ENCODE measurements at regions not wholly inside any gene's neighbourhood (a gene's known extent, or its start where the extent isn't known, plus 50 kb on each side); places are given as distances from the start of the nearest gene placed in this dataset.

DNA sequence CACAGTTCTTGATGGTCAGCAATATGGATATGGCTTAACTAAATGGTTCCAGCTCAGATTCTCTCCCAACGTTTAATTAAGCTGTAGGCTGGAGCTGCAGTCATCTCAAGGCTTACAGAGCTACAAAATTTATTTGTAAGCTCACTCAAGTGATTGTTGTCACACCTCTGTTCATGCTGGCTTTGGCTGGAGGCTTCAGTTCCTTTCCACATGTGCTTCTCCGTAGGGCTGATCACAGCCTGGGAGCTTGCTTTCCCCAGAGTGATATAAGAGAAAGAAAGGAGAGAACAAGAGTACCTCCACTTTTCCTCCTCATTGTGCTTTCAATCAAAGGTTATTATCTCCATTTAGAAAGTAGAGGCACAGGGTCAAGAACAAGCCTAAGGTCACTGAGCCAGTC is 182.7 kb upstream of the KCNN2 start:
- no peak for DNase-seq

DNA sequence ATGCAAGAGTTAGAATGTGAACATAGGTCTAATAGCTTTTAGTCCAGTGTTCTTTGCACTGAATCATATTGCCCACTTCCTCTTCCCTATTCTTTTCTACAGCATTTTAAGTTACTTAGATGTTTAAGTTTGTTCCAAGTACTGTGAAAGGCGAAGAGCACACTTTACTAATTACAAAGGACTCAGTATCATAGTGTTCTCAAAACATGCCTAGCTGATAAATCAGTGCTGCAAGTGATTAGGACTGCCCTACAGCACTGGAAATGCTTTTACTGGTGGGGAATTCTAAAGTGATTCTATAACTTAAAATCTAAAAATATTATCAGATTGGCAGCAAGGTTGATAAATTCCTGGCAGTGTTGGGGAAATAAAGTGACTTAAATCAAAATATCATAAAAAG is 177.9 kb upstream of the KCNN2 start:
- no peak for DNase-seq

DNA sequence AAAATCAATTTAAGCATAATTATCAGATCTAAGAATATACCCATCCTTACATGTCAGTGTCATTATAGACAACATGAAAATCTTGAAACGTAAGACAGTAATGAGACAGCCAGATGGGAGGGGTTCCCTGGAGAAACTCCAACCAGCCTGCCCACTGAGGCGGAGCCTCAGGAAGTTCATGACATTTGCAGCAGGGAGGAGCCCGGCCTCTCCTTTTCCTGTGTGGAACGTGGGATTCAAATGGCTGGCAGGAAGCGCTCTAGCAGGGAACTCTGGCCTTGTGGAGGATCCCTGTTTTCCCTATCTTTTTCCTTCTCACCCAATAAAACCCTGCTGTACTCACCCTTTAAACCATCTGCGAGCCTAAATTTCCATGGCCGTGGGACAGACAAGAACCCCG is 176.6 kb upstream of the KCNN2 start:
- no peak for DNase-seq

DNA sequence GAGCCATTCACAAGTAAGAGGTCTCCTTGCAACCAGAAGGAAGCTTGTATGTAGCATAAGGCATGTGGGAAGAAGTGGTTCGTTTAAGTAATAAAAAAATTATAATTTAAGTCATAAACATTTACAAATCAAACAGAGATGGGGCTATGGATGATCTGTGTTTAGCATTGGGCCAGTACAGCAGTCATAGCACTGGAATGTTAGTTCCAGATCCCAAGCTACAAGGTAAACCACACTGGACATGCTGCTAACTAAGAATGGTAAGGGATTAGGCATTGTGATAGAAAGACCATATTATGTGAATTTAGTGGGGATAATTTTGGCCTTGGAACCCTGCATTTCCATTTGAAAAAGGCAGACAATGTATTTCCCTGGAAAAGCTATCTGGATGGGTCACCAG is 170.4 kb upstream of the KCNN2 start:
- no peak for DNase-seq

DNA sequence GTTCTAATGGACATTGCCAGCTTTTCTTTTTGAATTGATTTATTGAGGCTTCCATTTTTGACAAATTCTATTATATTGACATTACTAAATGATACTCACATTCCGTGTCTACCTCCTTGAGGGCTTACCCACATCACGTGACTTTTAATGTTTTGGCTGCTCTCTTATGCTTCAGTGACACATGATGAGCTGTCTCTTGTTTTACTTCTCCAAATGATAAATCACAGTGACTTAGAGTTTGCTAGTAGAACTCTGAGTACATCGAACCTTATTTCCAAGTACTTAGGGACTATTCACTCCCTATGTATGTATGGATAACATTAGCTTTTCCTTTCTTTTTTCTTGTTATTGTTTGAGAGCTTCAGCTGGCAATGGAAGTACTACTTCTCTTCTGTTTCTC is 169.8 kb upstream of the KCNN2 start:
- DNase-seq: no peak

DNA sequence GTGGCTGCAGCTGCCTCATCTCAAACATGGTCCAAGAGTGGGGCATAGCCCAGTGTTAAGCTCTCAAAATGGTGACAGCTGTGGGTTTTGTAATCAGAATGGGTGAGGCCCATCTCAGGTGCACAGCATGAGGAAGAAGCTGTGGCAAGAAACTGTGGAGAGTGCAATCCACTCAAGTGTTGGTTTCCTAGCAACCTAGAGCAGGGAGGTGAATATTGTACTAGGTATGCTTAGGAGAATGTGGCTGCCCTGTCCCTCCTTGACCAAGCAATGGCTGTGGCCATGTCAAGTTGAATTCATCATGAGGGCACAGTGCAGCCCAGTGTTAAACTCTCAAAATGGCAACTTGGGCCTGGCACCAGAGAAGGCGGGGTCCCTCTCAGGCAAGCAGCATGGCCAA is 160.5 kb upstream of the KCNN2 start:
- no peak for DNase-seq

DNA sequence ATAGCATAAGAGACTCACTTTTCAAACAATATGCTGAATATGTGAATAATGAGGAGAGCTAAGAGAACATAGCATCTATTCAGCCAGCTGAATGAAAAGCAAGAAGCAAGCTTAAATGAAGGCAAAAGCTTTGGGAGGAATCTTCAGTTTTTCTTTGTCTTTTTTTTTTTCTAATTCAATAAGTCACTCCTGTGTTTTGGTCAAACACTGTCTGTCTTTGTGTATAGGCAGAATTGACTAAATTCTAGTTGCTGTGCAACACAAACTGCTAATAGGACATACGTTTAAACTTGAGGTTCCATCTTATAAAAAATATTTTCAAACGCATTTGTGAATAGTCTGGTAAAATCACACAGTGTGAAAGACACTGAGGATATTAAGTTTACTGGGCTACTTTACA is 156.9 kb upstream of the KCNN2 start:
- no peak for DNase-seq

DNA sequence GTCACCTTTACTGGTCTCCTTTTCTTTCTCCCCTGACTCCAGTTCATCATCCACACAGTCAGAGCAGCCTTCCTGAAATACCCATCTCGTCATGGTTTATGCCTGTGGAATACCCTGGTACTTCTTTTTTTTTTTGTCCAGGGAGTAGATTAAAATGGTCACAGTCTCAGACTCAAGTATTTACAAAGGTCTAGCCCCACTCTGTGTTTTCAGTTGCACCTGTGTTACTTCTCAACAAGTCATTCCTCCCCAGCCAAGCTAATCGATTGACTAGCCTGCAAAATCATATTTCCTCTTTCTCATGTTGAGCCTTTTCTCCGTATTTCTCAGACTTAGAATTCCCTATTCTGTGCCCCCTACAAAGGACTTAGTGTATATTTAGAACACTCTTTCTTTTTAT is 155.2 kb upstream of the KCNN2 start:
- no peak for DNase-seq

DNA sequence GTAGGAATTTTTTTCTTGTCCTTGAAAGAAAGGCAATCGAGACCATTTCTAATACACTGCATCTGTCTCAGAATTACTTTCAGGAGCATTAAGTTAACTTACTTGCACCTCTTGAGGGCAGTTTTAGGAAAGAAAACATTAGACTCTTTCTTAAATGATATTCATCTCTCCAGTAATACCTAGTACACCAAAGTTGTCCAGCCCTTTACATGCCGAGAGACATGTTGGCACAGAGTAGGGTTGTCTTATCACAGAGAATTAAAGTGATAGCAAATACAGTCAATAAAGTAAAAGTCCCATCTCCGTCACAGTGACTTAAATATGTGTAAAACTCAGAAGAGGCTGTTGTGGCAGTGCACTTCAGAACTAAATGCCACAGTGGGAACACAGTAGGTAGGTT is 154.3 kb upstream of the KCNN2 start:
- no peak for DNase-seq

DNA sequence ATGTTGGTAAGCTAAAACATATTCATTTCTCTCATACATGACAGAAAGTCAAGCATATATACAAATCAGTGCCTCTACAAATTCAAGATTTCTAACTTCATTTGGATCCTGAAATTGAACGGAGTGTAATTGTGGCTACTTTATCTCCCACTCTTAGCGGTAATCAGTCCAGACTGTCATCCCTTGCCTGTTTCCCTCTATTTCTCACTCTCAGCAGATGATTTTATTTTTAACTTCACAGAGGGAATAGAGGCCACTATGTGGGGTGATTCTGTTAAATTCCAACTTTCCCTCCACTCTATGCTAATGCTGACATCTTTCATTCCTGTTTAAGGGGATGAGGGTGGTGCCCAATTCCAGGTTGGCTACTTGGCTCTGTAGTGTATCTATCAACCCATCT is 153.8 kb upstream of the KCNN2 start:
- DNase-seq: no peak

DNA sequence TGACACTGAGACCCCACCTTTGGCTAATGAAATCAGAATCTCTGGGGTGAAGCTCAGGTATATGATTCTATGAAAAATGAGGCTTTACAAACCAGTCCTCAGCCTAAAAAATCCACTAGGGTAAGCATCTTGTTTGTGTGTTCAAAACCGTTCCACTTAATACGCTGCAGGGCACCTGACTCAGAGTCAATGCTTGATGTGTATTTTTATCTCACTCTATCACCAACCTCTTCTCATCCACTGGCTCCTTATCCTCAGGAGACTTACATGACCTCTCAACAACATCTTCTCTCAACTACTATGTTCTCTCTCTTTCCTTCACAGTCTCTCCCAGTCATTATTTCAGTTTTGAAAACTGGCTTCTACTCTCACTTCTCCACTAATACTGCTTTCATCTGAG is 153.3 kb upstream of the KCNN2 start:
- no peak for DNase-seq

DNA sequence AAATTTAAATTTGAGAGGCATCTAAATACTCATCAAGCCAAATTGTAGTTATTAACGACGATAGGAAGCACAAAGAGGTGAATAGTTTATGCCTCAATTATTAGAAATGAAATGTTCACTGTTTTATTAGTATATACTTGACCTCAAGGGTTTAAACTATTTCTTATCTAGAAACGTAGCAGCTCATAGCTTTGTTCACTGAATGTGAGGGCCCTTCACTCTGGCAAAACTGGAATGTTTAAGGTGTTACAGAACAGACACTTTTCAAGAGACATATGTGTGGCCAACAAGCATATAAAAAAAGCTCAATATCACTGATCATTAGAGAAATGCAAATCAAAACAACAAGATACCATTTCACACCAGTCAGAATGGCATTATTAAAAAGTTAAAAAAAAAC is 151.2 kb upstream of the KCNN2 start:
- DNase-seq: no peak

DNA sequence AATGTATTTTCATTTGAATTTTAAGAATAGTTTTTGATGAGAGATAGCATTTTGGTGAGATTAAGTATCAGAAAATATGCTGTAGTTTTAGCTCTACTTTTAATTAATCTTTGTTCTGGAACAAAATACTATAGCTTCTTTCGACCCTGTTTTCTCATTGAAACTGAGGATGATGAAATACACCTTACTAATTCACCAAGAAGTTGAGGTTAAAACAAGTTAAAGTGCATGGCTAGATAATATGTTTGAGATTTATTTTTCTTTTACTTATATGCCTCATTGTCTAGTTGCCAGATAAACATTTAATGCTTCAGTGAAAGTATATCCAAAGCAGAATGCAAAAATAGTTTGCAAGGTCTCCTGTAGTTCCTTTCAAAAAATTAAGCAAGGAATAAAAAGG is 140.1 kb upstream of the KCNN2 start:
- no peak for DNase-seq

DNA sequence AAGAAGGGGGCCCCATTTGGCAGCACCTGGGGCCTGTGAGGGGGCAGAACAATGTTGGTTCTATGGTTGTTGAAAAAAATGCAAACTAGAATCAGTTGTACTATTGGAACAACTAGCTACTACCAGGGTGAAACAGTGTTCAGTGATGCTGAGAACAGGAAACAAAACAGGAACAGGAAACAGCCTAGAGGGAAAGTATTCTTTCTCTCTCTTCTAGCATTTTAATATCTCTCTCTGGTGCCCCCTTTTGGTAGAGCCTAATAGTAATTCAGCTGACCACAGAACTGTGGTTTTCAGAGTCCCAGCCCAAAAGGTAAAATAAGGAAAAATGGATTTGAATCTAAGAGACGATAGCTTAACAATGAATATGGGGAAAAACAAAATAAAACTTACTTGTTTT is 138.0 kb upstream of the KCNN2 start:
- no peak for DNase-seq

DNA sequence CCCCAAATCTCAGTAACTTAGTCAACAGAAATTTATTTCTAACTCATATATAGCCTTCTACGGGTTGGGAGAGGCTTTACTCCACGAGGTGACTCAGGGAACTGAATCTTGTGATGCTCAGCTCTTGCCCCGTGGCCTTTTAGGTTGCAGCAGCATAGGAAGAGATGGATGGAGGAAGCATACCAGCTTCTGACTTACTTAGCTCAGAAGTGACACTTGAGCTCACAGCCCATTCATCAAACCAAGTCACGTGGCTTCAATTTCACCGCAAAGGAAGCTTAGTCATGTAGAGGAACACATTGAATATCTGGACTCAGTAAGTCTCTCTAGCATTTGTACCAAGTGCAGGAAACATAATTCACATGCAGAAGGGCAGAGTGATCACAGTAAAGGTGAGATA is 124.1 kb upstream of the KCNN2 start:
- DNase-seq: no peak

DNA sequence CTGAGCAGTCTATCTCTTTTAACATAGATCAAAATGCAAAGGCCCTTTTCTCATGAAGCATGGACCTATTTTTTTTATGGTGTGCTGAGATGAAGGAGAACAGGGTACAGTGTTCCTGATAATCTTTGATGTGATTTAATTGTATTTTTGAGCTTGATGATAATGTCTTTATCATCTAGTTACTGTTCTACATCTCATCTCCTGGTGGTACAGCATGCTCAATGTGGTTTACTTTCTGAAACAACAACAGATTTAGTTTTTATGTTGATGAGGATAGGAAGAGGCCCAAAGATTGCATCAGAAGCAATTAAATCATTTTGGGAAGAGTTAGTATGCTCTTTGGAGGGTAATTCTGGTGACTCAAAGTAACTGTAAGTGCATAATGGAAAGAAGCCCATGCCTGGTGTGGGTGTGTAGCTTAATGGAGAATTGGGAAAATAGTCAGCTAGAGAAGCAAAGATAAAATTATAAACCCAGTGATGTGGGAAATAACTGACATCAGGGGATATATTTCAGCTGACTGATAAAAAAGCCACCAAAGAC is 123.0 kb upstream of the KCNN2 start:
- DNase-seq: no peak

DNA sequence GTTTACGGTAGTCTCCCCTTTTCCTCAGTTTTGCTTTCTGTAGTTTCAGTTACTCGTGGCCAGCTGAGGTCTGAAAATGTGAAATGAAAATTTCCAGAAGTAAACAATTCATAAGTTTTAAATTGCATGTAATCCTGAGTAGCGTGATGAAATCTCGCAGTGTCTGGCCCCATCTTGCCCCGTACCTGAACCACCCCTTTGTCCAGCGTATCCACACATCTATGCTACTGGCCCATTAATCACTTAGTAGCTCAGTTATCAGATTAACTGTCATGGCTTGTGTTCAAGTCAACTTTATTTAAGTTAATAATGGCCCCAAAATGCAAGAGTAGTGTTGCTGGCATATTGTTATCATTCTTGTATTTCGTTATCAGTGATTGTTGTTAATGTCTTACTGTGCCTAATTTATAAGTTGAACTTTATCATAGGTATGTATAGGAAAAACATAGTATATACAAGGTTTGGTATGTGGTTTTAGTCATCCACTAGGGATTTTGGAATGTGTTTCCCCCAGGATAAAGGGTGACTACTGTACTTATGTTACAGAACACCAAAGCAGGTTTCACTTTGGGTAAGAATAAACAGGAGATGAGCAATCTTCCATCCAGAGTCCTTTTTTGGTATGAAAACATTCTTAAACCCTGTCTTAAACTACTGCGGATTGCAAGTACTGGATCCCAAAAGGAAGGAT is 118.4 kb upstream of the KCNN2 start:
- no peak for DNase-seq

DNA sequence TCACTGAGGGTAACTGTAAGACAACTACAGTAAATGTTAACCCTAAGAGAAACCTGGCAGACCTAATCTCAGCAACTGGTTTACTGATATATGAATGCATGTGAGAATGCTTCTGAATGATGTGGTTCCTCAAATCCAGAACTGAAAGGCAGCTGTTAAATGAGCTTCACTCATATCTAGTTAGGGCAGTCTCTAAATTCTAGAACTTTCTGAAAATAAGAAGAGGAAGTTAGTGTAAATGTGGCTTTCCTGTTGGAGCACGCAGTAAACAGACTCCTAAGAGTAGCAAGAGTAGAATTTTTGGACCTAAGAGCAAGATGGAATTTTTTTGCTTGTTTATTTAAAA is 117.9 kb upstream of the KCNN2 start:
- DNase-seq: no peak

DNA sequence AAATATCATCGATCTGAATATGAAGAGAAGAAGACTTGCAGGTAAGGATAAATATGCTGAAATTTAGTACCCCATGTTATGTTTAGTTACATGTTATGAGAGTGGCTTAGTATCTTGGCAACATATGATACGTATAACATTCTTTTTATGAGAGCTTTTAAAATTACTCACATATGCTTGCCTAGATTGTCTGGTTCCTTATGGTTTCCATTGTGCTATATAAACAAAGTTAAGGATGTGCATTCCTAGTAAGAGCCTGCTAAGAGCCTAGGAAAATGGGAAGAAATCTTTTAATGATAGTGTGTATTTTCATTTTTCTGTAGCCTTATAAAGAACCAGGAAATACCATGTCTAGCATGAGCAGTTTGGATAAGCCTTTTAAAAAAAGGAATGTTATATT is 112.0 kb upstream of the KCNN2 start:
- DNase-seq: no peak

DNA sequence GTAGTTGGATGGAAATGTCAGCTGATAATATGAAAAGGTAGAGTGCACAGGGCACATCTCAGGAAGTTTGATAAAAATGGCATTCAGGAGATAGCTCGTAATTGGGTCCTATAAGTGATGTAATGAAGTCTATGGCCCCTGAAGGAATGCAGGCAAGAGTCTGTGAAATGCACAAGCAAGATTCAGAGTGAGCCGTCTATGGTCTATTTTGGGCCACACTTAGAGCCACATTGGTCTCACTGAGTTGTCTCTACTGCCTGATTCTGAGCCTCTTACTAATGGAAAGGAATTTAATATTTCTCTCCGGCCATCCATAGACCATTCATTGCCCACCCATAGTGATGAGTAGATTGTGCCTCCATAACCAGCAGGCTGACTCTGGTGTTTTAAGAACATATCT is 111.3 kb upstream of the KCNN2 start:
- DNase-seq: no peak

DNA sequence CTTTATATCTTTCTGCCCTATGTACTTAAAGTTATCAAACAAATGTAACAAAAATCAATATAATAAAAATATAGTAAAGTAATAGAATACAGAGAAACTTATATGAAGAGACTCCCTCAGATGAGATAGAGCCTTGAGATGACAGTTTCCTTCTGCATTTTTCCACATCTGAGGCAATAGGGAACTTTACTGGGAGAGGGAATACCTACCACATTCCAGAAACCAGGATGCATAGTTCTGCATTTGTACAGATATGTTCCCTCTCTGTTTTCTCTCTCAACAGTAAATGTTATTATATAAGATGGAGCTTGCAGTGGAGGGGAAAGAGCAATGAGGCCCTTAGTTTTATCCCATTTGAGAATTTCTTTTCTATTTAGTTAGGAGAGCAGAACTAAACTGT is 109.6 kb upstream of the KCNN2 start:
- no peak for DNase-seq

DNA sequence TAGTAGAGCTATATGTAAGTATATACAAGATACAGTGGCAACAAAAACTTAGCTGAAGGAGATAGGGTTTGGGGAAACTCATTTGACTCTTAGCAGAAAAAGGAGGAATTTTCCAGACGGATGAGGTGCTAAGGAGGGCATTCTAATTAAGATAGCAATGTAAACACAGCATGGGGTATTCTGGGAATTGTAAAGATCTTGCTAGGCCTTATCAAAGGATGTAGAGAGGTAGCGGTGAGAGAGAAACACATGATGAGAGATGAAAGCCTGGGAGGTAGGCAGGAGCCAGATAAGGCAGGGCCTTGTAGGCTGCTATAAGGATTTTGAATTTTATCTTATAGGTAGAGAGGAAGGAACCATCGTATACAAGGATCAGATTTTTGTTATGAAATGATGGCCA is 106.6 kb upstream of the KCNN2 start:
- DNase-seq: no peak

DNA sequence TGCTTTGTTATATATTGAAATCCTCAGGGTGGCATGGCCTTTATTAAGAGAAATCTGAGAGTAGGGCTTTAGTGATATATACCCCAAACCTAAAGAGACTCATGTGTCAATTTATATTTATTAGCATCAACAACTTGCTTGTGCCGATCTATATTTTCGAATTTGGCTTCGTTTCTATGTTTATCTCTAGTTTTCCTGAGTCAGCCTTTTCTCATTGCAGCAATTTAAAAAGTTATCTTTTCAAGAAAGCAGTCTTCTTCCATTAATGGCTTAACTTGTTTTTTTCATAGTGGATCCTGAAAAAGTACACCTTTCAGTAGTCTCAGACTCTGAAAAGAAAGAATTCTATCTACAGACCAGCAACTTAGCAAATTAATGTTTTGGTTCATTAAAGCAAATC is 99.9 kb upstream of the KCNN2 start:
- DNase-seq: no peak

DNA sequence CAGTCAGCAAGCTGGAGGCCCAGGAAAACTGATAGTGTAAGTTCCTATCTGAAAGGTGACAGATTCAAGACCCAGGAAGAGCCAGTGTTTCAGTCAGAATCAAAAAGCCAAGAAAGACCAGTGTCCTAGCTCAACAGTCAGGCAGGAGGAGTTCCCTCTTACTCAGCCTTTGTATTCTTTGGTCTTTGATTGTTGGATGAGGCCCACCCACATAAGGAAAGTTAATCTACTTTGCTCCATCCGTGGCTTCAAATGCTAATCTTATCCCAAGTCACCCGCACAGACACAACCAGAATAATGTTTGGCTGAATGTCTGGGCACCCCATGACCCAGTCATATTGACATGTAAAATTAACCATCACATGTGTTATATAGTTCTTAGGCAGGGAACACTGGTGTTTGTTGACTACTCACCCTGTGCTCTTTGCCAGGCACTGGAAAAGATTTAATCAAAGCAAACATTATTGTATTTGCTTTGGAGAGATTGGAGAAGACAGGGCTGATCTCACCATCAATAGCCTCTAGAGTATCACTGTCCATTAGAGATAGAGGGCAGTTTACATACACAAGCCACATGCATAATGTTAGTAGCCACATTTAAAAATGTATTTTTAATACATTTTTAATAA is 96.3 kb upstream of the KCNN2 start:
- no peak for DNase-seq

DNA sequence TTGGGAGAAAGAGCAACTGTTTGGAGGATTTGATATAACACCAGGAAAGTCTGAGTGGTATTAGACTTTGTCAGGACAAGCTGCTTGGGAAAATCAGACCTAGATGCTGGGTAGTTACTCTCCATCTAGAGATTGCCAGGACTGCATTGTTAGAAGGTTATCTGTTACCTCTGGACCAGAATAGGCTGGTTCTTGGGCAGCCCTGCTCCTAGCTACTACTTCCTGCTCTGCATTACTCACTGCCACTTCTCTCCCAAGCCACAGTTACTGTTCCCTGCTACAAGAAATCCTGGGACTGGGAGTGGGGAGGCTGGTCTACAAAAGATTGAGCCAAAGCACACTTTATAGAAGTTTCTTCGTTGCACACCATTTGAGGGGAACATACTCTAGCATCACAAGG is 95.5 kb upstream of the KCNN2 start:
- no peak for DNase-seq

All from CD4-positive, alpha-beta T cell treated with Interleukin-6 for 4 hours (primary cell).